Fibroblast of mammary gland (primary cell): ENCODE measurements at regions not wholly inside any gene's neighbourhood (a gene's known extent, or its start where the extent isn't known, plus 50 kb on each side); places are given as distances from the start of the nearest gene placed in this dataset.

ENCODE experiments used
- DNase-seq: peaks from one replicate; pipeline ENCODE4 v3.0.0-alpha.2; 2010; ENCODE audit warnings: low read depth
- H3K4me3 ChIP-seq: 2 replicates; pipeline ENCODE4 v1.5.1; 2011; ENCODE audit warnings: low read depth, mild to moderate bottlenecking, low read length, moderate library complexity; ENCODE audit not compliant: control insufficient read depth
- TF ChIP-seq, protein P1 (sequence below): conservative IDR thresholded peaks from 2 replicates; pipeline ENCODE4 v1.5.1; 2011; ENCODE audit warnings: low read depth, low read length, inconsistent platforms; ENCODE audit not compliant: control insufficient read depth, insufficient read depth

DNA sequence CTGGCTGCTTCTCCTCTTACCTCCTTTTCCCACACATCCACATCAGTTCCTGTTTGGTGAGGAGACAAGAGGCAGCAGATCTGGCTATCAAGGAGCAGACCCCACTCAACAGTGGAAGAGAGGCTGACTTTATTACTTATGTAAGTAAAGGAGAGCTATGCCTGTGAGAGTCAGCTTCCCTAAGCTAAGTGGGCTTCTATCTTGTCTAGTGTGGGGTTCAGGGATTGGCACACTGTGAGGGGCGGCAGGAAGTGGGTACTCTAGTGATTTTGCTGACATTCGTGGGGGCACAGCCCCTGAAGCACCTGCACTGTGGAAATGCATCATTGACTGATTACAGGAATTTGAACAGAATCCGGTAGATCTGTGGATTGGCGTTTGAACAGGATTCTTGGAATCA lies 163.5 kb upstream of the IRX1 start:
- H3K4me3 ChIP-seq: no peak overlapping the region
- DNase-seq: no peak
- TF ChIP-seq, protein P1, sequence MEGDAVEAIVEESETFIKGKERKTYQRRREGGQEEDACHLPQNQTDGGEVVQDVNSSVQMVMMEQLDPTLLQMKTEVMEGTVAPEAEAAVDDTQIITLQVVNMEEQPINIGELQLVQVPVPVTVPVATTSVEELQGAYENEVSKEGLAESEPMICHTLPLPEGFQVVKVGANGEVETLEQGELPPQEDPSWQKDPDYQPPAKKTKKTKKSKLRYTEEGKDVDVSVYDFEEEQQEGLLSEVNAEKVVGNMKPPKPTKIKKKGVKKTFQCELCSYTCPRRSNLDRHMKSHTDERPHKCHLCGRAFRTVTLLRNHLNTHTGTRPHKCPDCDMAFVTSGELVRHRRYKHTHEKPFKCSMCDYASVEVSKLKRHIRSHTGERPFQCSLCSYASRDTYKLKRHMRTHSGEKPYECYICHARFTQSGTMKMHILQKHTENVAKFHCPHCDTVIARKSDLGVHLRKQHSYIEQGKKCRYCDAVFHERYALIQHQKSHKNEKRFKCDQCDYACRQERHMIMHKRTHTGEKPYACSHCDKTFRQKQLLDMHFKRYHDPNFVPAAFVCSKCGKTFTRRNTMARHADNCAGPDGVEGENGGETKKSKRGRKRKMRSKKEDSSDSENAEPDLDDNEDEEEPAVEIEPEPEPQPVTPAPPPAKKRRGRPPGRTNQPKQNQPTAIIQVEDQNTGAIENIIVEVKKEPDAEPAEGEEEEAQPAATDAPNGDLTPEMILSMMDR: no peak

GRCh38 chr5:3430691-3431090 lies 164.9 kb upstream of the IRX1 start:
- TF ChIP-seq, protein P1: no peak
- no peak for DNase-seq
- no peak overlapping the region for H3K4me3 ChIP-seq

- no peak for DNase-seq
- TF ChIP-seq, protein P1: no peak
- no peak overlapping the region for H3K4me3 ChIP-seq
Measured at GRCh38 chr5:3429962-3430361, 165.7 kb upstream of the IRX1 start.

DNA sequence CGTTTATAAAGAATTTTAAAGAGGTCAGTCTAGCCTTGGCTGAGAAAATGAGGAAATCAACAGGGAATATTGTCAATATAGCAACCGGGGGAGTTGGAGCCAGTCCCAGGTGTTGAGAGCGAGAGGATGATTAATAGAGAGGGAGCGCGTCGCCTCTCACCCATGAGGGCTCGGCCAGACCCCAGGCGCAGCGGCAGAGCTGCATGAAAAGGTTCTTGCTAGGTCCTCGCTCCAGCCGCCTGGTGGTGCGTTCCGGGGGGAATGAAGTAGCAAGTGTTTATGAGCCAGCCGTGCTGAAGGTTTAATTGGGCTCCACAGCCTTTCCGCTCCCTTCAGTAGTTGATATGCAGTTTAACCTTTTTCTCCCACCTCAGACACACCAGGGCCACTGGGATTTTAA lies 167.3 kb upstream of the IRX1 start:
- H3K4me3 ChIP-seq: no peak overlapping the region
- DNase-seq: no peak
- TF ChIP-seq, protein P1: no peak

DNA sequence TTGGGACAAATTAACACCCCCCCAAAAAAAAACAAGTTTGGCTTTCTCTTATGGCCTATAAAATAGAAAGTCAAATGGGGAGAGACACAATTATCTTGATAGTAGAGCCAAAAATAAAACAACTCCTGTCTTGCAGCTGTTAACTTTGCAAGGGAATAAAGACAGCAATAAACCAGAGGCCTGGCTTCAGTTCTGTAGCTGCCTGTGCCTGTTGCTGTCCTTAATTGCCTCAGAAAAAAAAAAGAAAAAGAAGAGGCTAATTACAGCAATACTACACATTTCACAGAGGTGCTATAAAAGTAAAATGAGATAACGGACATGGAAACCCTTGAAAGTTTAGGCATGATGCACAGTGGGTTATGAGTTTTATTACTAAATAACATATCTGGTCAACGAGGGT lies 170.7 kb upstream of the IRX1 start:
- H3K4me3 ChIP-seq: no peak overlapping the region
- TF ChIP-seq, protein P1: no peak
- no peak for DNase-seq

DNA sequence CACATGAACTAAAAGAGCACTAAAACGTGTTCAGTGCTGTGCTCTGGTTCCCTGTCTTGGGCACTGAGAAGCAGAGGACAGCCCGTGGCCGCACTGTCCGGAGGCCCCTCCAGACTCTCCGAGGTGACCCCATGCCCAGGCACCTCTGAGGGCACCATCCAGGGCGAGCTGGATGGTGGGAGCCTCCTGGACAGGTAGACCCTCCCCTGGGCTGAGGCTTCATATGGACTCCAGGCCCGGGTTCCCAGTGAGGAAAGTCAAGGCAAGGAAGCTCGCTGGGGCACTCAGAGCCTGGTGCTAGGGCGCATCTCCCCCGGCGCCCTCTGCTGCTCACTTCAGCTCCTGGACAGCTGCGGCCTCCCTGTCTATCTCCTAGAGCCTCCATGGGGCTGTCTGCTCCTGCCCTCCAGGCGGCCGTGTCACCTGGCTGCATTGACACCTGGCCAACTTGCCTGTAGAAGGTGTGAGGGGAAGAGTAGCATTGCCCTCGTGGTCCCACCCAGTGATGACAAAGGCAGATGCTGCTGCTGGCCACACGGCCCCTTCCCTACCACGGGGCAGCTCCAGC lies 178.2 kb upstream of the IRX1 start:
- no peak for DNase-seq
- TF ChIP-seq, protein P1: no peak
- H3K4me3 ChIP-seq: no peak overlapping the region

GRCh38 chr5:3414371-3414770 lies 181.3 kb upstream of the IRX1 start:
- H3K4me3 ChIP-seq: no peak overlapping the region
- no peak for DNase-seq
- TF ChIP-seq, protein P1: no peak
